Tibial nerve (tissue), 4 donors: ENCODE measurements at regions not wholly inside any gene's neighbourhood (a gene's known extent, or its start where the extent isn't known, plus 50 kb on each side); places are given as distances from the start of the nearest gene placed in this dataset.

Experiments
- DNase-seq, 2 donors: peaks; one replicate each; pipeline ENCODE4 v3.0.0-alpha.2; 2019; ENCODE audit warnings: low spot score in 2 of 2
- H3K27ac ChIP-seq, 4 donors: fragments of 200-600 bp; sonication (generic) in 3 of 4; one replicate each; pipeline ENCODE4 v1.5.1; 2017 to 2019; ENCODE audit warnings: mild to moderate bottlenecking in 1 of 4
- H3K27me3 ChIP-seq, 2 donors: fragments of 200-600 bp; sonication (generic) in 1 of 2; one replicate each; pipeline versions ENCODE4 v1.5.1 to v1.6.0; 2017 to 2019
- H3K36me3 ChIP-seq, 3 donors: fragments of 200-600 bp; sonication (generic); one replicate each; pipeline ENCODE4 v1.5.1; 2018 to 2019
- H3K4me1 ChIP-seq, 4 donors: fragments of 200-600 bp; sonication (generic) in 3 of 4; one replicate each; pipeline ENCODE4 v1.5.1; 2017 to 2019
- H3K4me3 ChIP-seq, 4 donors: fragments of 200-600 bp; sonication (generic) in 3 of 4; one replicate each; pipeline ENCODE4 v1.5.1; 2017 to 2019; ENCODE audit warnings: mild to moderate bottlenecking in 1 of 4, moderate library complexity in 1 of 4
- H3K9me3 ChIP-seq, 4 donors: fragments of 200-600 bp; sonication (generic) in 3 of 4; one replicate each; pipeline ENCODE4 v1.5.1; 2017 to 2019
- CTCF ChIP-seq, 5 experiments: fragments of 200-600 bp in 3 of 5; fragments of 450-650 bp in 2 of 5; sonication (generic) in 3 of 5; IDR thresholded peaks; one replicate each; pipeline ENCODE4 v1.5.1; 2016 to 2019; ENCODE audit warnings: antibody characterized with exemption in 5 of 5, mild to moderate bottlenecking in 3 of 5, moderate library complexity in 2 of 5
- EP300 ChIP-seq, 2 donors: sonication (generic); formaldehyde crosslinking; IDR thresholded peaks; one replicate each; pipeline ENCODE4 v1.6.1; 2017; ENCODE audit warnings: antibody characterized with exemption in 2 of 2, mild to moderate bottlenecking in 1 of 2
- POLR2A ChIP-seq, 2 donors: fragments of 450-650 bp; IDR thresholded peaks; one replicate each; pipeline ENCODE4 v1.6.1; 2017; ENCODE audit warnings: antibody characterized with exemption in 2 of 2, mild to moderate bottlenecking in 2 of 2, moderate library complexity in 2 of 2
- WGBS, 2 donors: methylation state at CpG; one replicate each; pipeline ENCODE4 v1.1.5; 2018; 5-methylcytosine and 5-hydroxymethylcytosine counted together

GRCh38 chr7:156019776-156020565, 207.7 kb upstream of the SHH start:
- Histone ChIP-seq H3K9me3 (peaks cover 0 to 17% (median 0%) of the 10 kb centered on the region in 4 donors), H3K4me3 (no peak overlapping the region), H3K27me3 (no peaks in the 10 kb centered on the region), H3K36me3 (no peaks in the 10 kb centered on the region), H3K27ac (no peak overlapping the region), H3K4me1 (no peaks in the 10 kb centered on the region)
- WGBS, 2 donors: 88 to 89% methylated on average over 13 of the region's 13 CpGs
- DNase-seq: no peak
- no peak for TF ChIP-seq EP300 (IDR thresholded peaks at IDR 0.05)

DNA sequence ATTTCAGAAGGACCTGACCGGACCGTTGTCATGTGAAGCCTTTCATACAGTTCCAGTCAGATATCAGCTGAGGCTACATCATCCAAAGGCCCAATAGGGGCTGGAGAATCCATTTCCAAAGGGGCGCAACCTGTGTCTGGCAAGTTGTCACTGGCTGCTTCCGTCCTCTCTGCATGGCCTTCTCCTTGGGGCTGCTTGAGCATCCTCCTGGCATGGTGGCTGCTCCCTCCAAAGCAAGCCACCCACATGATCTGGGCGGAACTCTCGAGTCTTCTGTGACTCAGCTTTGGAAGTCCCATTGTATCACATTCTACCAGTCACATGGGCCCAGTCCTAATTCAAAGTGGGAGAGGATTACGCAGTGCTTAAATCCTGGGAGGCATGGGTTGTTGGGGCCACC, 207.0 kb upstream of the SHH start:
- DNase-seq: no peak
- H3K27ac ChIP-seq: no peak overlapping the region
- H3K4me3 ChIP-seq: no peak overlapping the region
- no peaks in the 10 kb centered on the region for H3K4me1 ChIP-seq
- TF ChIP-seq CTCF (IDR thresholded peaks at IDR 0.05) (no peak), POLR2A (IDR thresholded peaks at IDR 0.05) (no peak), EP300 (IDR thresholded peaks at IDR 0.05) (no peak)
- no peaks in the 10 kb centered on the region for H3K27me3 ChIP-seq
- peaks cover 0 to 17% (median 0%) of the 10 kb centered on the region in 4 donors for H3K9me3 ChIP-seq
- 91 to 94% methylated on average over 7 of the region's 7 CpGs for WGBS, 2 donors
- no peaks in the 10 kb centered on the region for H3K36me3 ChIP-seq

GRCh38 chr7:156017916-156018700, 205.8 kb upstream of the SHH start:
- no peak for DNase-seq
- H3K4me3 ChIP-seq: no peak overlapping the region
- H3K36me3 ChIP-seq: no peaks in the 10 kb centered on the region
- WGBS, 2 donors: 88 to 90% methylated on average over 22 to 25 of the region's 25 CpGs
- TF ChIP-seq CTCF (IDR thresholded peaks at IDR 0.05): no peak
- no peak for TF ChIP-seq POLR2A (IDR thresholded peaks at IDR 0.05)
- TF ChIP-seq EP300 (IDR thresholded peaks at IDR 0.05): no peak
- H3K4me1 ChIP-seq: no peaks in the 10 kb centered on the region
- peaks cover 0 to 17% (median 0%) of the 10 kb centered on the region in 4 donors for H3K9me3 ChIP-seq
- H3K27me3 ChIP-seq: no peaks in the 10 kb centered on the region
- no peak overlapping the region for H3K27ac ChIP-seq

DNA sequence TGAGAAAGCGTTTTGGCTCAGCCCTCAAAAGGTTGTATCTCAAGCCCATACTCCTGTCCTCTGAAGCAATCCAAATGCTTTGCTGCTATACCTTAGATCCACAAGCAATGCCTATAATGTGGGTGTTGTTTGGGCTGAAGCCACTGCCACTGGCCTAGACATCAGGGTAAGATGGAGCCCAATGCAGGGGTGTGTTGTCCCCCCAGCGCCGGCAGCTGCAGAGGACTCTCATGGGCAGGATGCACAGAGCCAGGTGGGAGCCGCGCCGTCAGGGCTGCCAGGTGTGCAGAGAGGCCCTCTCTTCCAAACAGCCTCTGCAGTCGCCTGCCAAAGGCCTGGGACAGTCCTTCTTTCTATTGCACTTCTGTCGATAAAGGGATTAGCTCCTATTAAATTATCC, 205.2 kb upstream of the SHH start:
- whole genome bisulfite sequencing, 2 donors: 86 to 89% methylated on average over 8 of the region's 8 CpGs
- H3K9me3 ChIP-seq: peaks cover 0 to 17% (median 0%) of the 10 kb centered on the region in 4 donors
- no peak overlapping the region for H3K27ac ChIP-seq
- DNase-seq: no peak
- H3K27me3 ChIP-seq: no peaks in the 10 kb centered on the region
- no peaks in the 10 kb centered on the region for H3K4me1 ChIP-seq
- H3K4me3 ChIP-seq: no peak overlapping the region
- H3K36me3 ChIP-seq: no peaks in the 10 kb centered on the region
- no peak for TF ChIP-seq CTCF (IDR thresholded peaks at IDR 0.05)

DNA sequence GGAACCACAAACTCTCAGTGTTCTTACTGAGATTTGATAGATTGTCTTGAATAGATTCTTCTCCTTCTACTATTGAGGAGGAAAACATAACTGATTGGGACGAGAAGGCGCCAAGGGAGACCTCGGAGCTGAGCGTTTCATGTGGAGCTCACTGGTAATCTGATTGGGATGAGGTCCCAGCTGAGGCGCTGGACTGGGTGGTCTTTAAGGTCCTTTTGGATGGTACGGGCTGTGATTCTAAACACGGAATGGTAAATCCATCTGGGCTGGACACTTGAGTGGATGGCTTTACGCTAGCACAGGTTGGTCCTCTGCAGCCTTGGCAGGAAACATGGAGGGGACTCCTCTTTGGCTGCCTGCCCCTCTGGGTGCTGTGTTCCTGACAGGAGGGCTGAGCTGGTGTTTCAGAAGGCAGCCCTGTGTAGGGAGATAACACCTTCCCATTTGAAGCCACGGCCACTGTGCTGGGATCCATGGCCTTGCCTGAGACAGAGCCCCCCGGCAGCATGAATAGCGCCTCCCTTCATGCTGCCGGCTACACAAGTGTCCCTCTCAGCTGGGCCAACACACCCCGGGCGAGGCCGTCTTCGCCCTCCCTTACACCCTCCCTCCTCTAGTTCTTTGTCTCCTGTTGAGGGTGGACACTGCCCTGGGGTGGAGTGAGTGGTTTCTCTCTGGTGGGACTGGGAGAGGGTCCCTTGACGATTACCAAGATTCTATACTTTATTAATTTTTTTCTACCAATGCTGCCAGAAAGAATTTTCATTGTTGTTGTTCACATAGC, 203.2 kb upstream of the SHH start:
- peaks cover 0 to 22% (median 0%) of the 10 kb centered on the region in 4 donors for H3K9me3 ChIP-seq
- DNase-seq: no peak
- H3K4me3 ChIP-seq: no peak overlapping the region
- 87 to 89% methylated on average over 17 of the region's 17 CpGs for WGBS, 2 donors
- no peaks in the 10 kb centered on the region for H3K4me1 ChIP-seq
- TF ChIP-seq POLR2A (IDR thresholded peaks at IDR 0.05) (no peak), CTCF (IDR thresholded peaks at IDR 0.05) (no peak), EP300 (IDR thresholded peaks at IDR 0.05) (no peak)
- H3K27me3 ChIP-seq: no peaks in the 10 kb centered on the region
- H3K36me3 ChIP-seq: no peaks in the 10 kb centered on the region
- H3K27ac ChIP-seq: no peak overlapping the region
